Fibroblast of skin of back (primary cell): ENCODE measurements at regions not wholly inside any gene's neighbourhood (a gene's known extent, or its start where the extent isn't known, plus 50 kb on each side); places are given as distances from the start of the nearest gene placed in this dataset.

Experiments used
- DNase-seq: peaks from one replicate; pipeline ENCODE4 v3.0.0-alpha.2; 2013

DNA sequence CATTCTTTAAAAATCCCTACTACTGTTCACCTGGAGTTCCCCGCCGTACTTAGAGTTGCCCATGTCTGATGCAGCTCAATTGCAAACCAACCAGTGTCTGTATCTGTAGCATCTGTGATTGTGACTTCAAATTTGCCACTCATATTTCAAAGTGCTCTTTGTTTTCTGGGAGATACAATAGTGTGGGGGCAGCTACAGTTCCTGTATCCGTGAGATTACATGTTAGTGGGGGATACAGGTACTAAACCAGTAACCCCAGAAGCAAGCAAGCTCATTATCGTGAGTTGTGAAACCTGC is 140.9 kb downstream of the ANKRD60 start:
- DNase-seq, result no peak

DNA sequence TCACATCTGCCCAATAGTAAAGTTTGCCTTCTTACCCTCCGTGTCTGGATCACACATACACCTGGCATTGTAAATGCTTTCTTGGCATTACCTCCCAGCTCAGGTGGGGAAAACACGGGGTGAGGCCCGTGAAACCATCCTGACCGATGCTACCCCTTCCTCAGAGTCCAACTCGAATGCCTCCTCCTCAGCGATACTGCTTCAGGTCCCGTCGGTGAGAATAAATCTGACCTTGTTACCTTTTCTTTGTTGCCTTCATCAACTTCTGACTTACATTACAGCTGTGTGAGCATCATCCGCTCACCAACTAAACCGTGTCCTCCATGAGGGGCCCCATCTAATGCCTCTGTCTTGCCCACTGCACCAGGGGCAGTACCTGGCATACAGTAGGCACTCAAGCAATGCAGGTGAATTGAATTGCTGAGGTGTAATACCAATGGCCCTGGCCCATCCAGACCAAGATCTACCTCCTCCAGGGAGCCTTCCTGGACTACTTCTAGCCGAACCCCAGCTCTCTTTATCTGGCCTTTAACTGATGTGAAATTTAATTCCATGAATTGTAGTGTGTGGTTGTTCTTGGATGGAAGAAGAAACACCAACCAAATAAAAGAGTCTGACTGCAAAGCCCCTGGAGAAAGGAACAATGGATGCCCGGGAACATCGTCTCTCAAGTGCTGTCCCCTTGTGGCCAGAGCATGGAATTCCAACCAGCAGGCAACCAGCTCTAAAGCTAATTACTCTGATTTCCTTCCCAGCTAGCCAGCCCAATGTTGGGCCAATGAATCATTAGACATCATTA is 141.5 kb downstream of the ANKRD60 start:
- DNase-seq, result peak; percentile 61

DNA sequence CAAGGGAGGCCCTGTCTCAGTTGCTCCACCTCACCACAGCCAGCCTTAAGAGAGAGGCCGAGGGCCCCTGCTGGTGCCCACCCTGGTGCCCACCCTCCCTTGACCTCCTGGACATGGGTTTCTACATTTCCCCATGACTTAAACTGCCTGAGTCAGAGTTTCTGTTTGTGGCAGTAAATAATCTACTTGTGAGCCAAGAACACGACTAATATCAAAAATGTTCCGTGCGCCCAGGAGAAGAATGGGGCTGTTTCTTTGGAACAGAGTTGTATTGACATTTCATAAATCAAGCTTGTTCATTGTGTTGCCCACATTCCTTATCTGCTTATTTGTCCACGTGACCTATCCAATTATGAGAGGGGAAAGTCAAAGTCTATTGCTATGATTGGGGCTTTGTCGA is 143.5 kb downstream of the ANKRD60 start:
- no peak for DNase-seq

- no peak for DNase-seq
Observed at GRCh38 chr20:58084566-58084965, 143.9 kb downstream of the ANKRD60 start.

- DNase-seq, result peak; percentile 81
Observed at GRCh38 chr20:58081846-58082245, 146.6 kb downstream of the ANKRD60 start.

- peak; percentile 78 for DNase-seq
Observed at GRCh38 chr20:58078741-58079522, 149.5 kb downstream of the ANKRD60 start.

DNA sequence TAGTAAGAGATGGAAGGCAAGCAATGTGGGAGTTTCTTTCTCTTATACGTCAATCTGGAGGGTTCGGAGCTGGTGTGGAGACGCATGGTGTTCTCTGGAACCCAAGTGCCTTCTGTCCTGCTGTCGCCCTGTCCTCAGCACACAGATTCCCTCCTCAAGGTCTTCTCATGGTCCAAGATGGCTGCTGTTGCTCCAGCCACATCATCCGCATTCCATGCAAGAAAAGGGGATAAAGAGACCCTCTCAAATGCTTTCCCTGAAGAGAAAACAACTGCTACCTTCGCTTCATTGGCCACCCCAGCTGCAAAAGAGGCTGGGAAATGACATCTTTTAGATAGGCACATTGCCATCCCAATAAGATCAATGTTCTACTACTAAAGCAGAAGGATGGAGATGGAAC is 151.2 kb downstream of the ANKRD60 start:
- DNase-seq, result no peak

- no peak for DNase-seq
Observed at GRCh38 chr20:58076405-58076804, 152.0 kb downstream of the ANKRD60 start.

DNA sequence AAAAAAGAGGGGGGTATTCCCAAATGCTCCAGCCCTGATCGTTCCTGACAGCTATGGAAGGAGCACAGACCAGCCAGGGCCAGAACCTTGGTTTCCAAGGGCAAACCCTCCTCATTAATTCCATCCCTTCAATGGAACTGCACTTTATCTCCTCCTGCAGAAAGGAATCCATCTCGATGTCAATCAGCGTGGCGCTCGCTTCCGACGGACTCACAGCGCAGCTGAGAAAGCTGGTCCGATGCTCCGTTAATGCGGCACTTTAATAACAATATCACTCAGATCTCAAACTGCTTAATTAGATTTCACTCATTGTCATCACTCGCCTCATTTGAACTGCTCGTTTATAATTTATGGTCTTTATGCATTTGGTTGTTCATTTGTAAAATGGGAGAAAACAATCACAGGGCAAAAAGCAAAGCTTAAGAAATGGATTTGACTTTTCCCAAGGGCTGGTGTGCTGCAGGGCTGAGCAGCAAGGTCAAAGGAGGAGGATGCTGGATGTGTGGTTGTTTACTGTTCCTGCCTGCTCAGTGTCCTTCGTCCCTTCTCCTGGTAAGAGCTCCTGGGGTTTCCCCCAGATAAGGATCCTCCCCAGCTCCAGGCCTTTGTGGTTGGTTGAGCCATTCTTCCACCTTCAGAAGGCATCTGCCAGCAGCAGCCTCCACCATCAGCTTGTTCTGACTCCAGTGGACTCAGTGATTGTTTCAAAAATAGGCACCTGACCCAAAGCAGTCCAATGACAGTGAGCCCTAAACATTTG is 152.7 kb downstream of the ANKRD60 start:
- no peak for DNase-seq

- DNase-seq, result peak; percentile 66
Observed at GRCh38 chr20:58073945-58074856, 154.3 kb downstream of the ANKRD60 start.

GRCh38 chr20:58072695-58073671 is 155.5 kb downstream of the ANKRD60 start:
- DNase-seq, result no peak

- no peak for DNase-seq
Observed at GRCh38 chr20:58071991-58072390, 156.5 kb downstream of the ANKRD60 start.

DNA sequence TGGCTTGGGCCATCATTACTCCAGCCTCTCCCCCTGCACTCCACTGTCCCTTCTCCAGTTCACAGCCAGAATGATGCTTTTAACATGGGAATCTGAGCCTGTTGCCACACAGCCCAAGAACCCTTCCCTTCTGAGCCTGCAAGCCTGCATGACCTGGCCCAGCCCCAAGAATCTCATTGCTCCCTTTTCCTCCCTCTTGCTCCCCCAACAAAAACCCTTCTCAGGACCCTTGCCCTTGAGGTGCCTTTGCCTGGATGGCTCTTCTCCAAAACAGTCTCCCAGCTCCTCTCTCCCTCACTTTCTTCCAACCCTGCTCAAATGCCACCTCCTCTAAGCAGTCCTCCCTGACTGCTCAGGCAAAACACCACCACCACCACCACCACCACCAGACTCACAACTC is 157.2 kb downstream of the ANKRD60 start:
- no peak for DNase-seq

- DNase-seq, result no peak
Observed at GRCh38 chr20:58070664-58071196, 157.7 kb downstream of the ANKRD60 start.

- DNase-seq, result no peak
Observed at GRCh38 chr20:58069796-58070663, 158.4 kb downstream of the ANKRD60 start.

- DNase-seq, result no peak
Observed at GRCh38 chr20:58069207-58069606, 159.2 kb downstream of the ANKRD60 start.

GRCh38 chr20:58065508-58066361 is 162.7 kb downstream of the ANKRD60 start:
- DNase-seq, result peak; percentile 17

- DNase-seq, result no peak
Observed at GRCh38 chr20:58064411-58065010, 163.9 kb downstream of the ANKRD60 start.

DNA sequence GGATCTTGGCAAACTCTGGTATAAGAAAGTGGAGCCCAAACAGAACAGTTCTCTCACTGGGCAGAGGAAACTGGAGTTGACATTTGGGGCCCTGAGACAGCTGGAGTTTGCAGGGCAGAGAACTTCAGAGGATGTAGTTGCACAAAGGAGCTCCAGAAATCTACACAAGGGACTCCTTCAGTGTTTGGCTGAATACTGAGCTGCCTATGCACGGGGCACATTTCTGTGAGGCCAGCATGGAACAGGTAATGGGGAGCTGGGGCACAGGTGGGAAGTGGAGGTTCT is 169.3 kb downstream of the ANKRD60 start:
- DNase-seq, result no peak
